ENCODE measurements at regions not wholly inside any gene's neighbourhood (a gene's known extent, or its start where the extent isn't known, plus 50 kb on each side); places are given as distances from the start of the nearest gene placed in this dataset.

DNA sequence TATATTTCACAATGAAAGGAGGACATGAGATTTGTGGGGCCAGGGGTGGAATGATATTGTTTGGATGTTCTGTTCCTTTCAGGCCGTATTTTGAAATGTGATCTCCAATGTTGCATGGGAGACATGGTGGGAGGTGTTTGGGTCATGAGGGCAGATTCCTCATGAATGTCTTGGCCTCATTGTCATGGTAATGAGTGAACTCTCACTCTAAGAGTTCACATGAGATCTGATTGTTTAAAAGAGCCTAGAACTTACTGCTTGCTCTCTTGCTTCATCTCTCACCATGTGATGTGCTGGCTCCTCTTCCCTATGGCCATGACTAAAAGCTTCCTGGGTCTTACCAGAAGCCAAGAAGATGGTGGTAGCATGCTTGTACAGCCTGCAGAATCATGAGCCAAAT, 1183.0 kb downstream of the TECRL start:
- TF ChIP-seq, protein P1, sequence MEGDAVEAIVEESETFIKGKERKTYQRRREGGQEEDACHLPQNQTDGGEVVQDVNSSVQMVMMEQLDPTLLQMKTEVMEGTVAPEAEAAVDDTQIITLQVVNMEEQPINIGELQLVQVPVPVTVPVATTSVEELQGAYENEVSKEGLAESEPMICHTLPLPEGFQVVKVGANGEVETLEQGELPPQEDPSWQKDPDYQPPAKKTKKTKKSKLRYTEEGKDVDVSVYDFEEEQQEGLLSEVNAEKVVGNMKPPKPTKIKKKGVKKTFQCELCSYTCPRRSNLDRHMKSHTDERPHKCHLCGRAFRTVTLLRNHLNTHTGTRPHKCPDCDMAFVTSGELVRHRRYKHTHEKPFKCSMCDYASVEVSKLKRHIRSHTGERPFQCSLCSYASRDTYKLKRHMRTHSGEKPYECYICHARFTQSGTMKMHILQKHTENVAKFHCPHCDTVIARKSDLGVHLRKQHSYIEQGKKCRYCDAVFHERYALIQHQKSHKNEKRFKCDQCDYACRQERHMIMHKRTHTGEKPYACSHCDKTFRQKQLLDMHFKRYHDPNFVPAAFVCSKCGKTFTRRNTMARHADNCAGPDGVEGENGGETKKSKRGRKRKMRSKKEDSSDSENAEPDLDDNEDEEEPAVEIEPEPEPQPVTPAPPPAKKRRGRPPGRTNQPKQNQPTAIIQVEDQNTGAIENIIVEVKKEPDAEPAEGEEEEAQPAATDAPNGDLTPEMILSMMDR (IDR thresholded peaks at IDR 0.05) = no peak
- TF ChIP-seq POLR2A (IDR thresholded peaks at IDR 0.05) = no peak

Measured in uterus (tissue), 2 donors.